B cell (primary cell): ENCODE measurements at regions not wholly inside any gene's neighbourhood (a gene's known extent, or its start where the extent isn't known, plus 50 kb on each side); places are given as distances from the start of the nearest gene placed in this dataset.

ENCODE experiments used
- ATAC-seq: fragments of 200-7000 bp; cut with Tn5 transposase; one replicate; pipeline ENCODE4 v1.10.0; 2021; ENCODE audit warnings: low read depth, mild to moderate bottlenecking, moderate number of reproducible peaks, moderate library complexity
- CTCF ChIA-PET: fragments of 350-600 bp; sonication (Branson Sonifier 250); formaldehyde crosslinking; loops from one replicate; lab custom pipeline; 2021; ENCODE audit warnings: antibody characterized with exemption, inconsistent platforms; lab: Charles Lee
- POLR2A ChIA-PET: fragments of 350-600 bp; sonication (Branson Sonifier 250); formaldehyde crosslinking; loops from one replicate; lab custom pipeline; 2021; ENCODE audit warnings: antibody characterized with exemption; lab: Charles Lee
- DNase-seq: peaks from one replicate; pipeline ENCODE4 v3.0.0; 2013
- H2AFZ ChIP-seq: 2 replicates; pipeline ENCODE4 v1.6.1; 2012; ENCODE audit warnings: mild to moderate bottlenecking, low read depth, low read length; ENCODE audit not compliant: insufficient read depth, poor library complexity, severe bottlenecking
- H3K27ac ChIP-seq, 2 donors: 1 replicate in 1 of 2; 2 replicates in 1 of 2; pipeline ENCODE4 v1.5.1; 2012 to 2013; ENCODE audit warnings: low read length in 2 of 2, mild to moderate bottlenecking in 2 of 2, moderate library complexity in 1 of 2
- H3K27me3 ChIP-seq, 4 experiments: fragments of 200-600 bp in 1 of 4; sonication (generic) in 1 of 4; replicated peaks in 1 of 4; 1 replicate in 2 of 4; 2 replicates in 2 of 4; pipeline versions ENCODE4 v1.6.1 to v1.7.0; 2013 to 2016; ENCODE audit warnings: low read length in 3 of 4, mild to moderate bottlenecking in 2 of 4, mixed read lengths in 1 of 4, moderate library complexity in 1 of 4; ENCODE audit not compliant: insufficient read depth in 4 of 4, control insufficient read depth in 3 of 4; ENCODE audit errors: control extremely low read depth in 1 of 4
- H3K36me3 ChIP-seq, 2 experiments: replicated peaks in 1 of 2; 1 replicate in 1 of 2; 2 replicates in 1 of 2; pipeline versions ENCODE4 v1.6.1 to v1.7.1; 2013; ENCODE audit warnings: low read length in 1 of 2; ENCODE audit not compliant: insufficient read depth in 2 of 2, control insufficient read depth in 1 of 2; ENCODE audit errors: control extremely low read depth in 1 of 2, extremely low read depth in 1 of 2
- H3K4me1 ChIP-seq, 2 donors: fragments of 200-600 bp in 1 of 2; sonication (generic) in 1 of 2; 1 replicate in 1 of 2; 2 replicates in 1 of 2; pipeline versions ENCODE4 v1.5.1 to v1.6.1; 2013 to 2017; ENCODE audit warnings: low read length in 2 of 2; ENCODE audit not compliant: control insufficient read depth in 2 of 2, insufficient read depth in 2 of 2
- H3K4me2 ChIP-seq: replicated peaks from 2 replicates; pipeline ENCODE3; 2012; ENCODE audit warnings: mild to moderate bottlenecking, low read depth, low read length; ENCODE audit not compliant: poor library complexity, severe bottlenecking
- H3K4me3 ChIP-seq, 5 experiments: fragments of 200-600 bp in 1 of 5; sonication (generic) in 1 of 5; 1 replicate in 3 of 5; 2 replicates in 2 of 5; pipeline versions ENCODE4 v1.5.1 to v1.7.0; 2011 to 2016; ENCODE audit warnings: low read length in 4 of 5, mild to moderate bottlenecking in 4 of 5, low read depth in 2 of 5, control low read depth in 1 of 5, moderate library complexity in 1 of 5; ENCODE audit not compliant: insufficient read depth in 1 of 5; ENCODE audit errors: control extremely low read depth in 1 of 5, extremely low read depth in 1 of 5
- H3K79me2 ChIP-seq: fragments of 200-600 bp; sonication (generic); one replicate; pipeline ENCODE4 v1.6.0; 2016; ENCODE audit warnings: low read length; ENCODE audit not compliant: control insufficient read depth, insufficient read depth
- H3K9ac ChIP-seq: fragments of 200-600 bp; sonication (generic); 2 replicates; pipeline ENCODE4 v1.6.1; 2017; ENCODE audit warnings: mild to moderate bottlenecking, low read length, moderate library complexity
- H3K9me3 ChIP-seq, 3 donors: one replicate each; pipeline versions ENCODE4 v1.6.1 to v1.7.1; 2013; ENCODE audit warnings: low read length in 2 of 3; ENCODE audit not compliant: control insufficient read depth in 2 of 3, insufficient read depth in 1 of 3; ENCODE audit errors: control extremely low read depth in 1 of 3
- H4K20me1 ChIP-seq: 2 replicates; pipeline ENCODE4 v1.6.0; 2012; ENCODE audit warnings: mild to moderate bottlenecking, low read length; ENCODE audit not compliant: insufficient read depth, control insufficient read depth, poor library complexity, severe bottlenecking
- H3K27ac Mint-ChIP-seq: one replicate; pipeline ENCODE4 v1.8.0; 2021; ENCODE audit warnings: mixed read lengths
- H3K27me3 Mint-ChIP-seq: one replicate; pipeline ENCODE4 v1.8.0; 2021; ENCODE audit warnings: mixed read lengths
- H3K4me1 Mint-ChIP-seq: one replicate; pipeline ENCODE4 v1.8.0; 2021; ENCODE audit warnings: mixed read lengths
- H3K4me3 Mint-ChIP-seq: one replicate; pipeline ENCODE4 v1.8.0; 2021; ENCODE audit warnings: mixed read lengths
- H3K9me3 Mint-ChIP-seq: one replicate; pipeline ENCODE4 v1.8.0; 2022; ENCODE audit warnings: mixed read lengths; ENCODE audit not compliant: insufficient read depth
- EZH2 ChIP-seq: IDR thresholded peaks from 2 replicates; pipeline ENCODE4 v1.6.1; 2012; ENCODE audit warnings: borderline replicate concordance, low read depth, mild to moderate bottlenecking, moderate library complexity, low read length; ENCODE audit not compliant: insufficient read depth, poor library complexity, severe bottlenecking
- WGBS: methylation state at CpG from one replicate; pipeline ENCODE4 v1.1.5; 2013; ENCODE audit warnings: missing lambda C conversion rate; ENCODE audit not compliant: insufficient coverage; 5-methylcytosine and 5-hydroxymethylcytosine counted together
- intact Hi-C: fragments of 100-400 bp; cut with micrococcal nuclease; formaldehyde crosslinking; loops from one replicate; pipeline ENCODE4 v1.10.0; 2022
- TF ChIP-seq, protein P1 (sequence below): fragments of 200-600 bp; IDR thresholded peaks from one replicate; pipeline ENCODE4 v1.8.0; 2022; ENCODE audit warnings: antibody characterized with exemption, mild to moderate bottlenecking

DNA sequence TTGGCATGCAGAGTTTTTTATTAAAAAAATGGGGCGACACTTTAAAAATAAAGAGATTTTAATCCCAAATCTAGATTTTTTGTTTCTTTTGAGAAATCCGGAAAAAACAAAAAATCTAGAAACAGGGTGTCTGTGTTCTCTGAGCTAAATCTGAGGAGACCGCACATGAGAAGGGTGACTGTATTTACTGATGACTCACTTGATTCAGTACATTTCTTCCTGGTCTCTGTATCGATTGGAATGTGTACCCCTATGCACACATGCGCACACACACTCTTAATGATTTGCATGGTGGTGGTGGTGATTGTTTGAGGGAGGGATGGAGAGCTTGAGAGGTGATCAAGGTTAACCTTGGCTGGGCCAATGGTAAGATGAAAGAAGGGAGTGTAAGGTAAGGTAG is 443.1 kb upstream of the THRB start:
- Histone ChIP-seq H4K20me1 (no peaks in the 10 kb centered on the region), H3K4me2 (no peak overlapping the region), H3K9me3 (peaks cover 0 to 3% (median 0%) of the 10 kb centered on the region in 3 donors), H3K4me3 (no peak overlapping the region), H3K9ac (no peak overlapping the region), H3K79me2 (no peaks in the 10 kb centered on the region), H3K36me3 (no peaks in the 10 kb centered on the region), H3K4me1 (no peaks in the 10 kb centered on the region), H3K27ac (no peak overlapping the region), H2AFZ (no peak overlapping the region), H3K27me3 (no peaks in the 10 kb centered on the region)
- Mint-ChIP-seq H3K27ac (no peak overlapping the region), H3K4me1 (no peaks in the 10 kb centered on the region), H3K4me3 (no peak overlapping the region), H3K27me3 (no peaks in the 10 kb centered on the region), H3K9me3 (no peaks in the 10 kb centered on the region)
- intact Hi-C loops: no loop called here
- CTCF ChIA-PET: no interaction called here
- DNase-seq: no peak
- POLR2A ChIA-PET: no interaction called here
- ATAC-seq: no peak
- TF ChIP-seq, protein P1, sequence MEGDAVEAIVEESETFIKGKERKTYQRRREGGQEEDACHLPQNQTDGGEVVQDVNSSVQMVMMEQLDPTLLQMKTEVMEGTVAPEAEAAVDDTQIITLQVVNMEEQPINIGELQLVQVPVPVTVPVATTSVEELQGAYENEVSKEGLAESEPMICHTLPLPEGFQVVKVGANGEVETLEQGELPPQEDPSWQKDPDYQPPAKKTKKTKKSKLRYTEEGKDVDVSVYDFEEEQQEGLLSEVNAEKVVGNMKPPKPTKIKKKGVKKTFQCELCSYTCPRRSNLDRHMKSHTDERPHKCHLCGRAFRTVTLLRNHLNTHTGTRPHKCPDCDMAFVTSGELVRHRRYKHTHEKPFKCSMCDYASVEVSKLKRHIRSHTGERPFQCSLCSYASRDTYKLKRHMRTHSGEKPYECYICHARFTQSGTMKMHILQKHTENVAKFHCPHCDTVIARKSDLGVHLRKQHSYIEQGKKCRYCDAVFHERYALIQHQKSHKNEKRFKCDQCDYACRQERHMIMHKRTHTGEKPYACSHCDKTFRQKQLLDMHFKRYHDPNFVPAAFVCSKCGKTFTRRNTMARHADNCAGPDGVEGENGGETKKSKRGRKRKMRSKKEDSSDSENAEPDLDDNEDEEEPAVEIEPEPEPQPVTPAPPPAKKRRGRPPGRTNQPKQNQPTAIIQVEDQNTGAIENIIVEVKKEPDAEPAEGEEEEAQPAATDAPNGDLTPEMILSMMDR: no peak
- no peak for TF ChIP-seq EZH2
- WGBS: 60% methylated on average over 1 of the region's 5 CpGs

DNA sequence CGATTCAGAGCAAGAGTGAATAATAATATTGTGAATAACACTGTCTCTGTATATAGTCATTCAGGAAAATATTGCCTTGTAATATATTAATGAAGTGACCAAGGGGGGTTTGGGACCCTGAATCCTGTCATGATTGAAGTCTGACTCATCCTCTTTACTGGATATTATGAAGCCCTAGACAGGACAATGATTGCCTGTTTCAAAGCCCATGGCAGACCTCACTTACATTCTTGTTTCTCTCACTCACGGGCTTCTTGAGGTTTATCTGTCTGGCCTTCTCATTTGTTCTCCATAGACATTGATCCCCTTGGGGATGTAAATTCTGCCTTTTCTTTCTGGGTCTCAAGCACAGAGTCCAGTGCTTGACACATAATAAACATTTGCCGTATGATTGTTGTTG is 449.3 kb upstream of the THRB start:
- CTCF ChIA-PET: no interaction called here
- H3K4me1 Mint-ChIP-seq: no peaks in the 10 kb centered on the region
- intact Hi-C loops: no loop called here
- POLR2A ChIA-PET: no interaction called here
- no peaks in the 10 kb centered on the region for H3K79me2 ChIP-seq
- H3K9ac ChIP-seq: no peak overlapping the region
- H3K27ac ChIP-seq: no peak overlapping the region
- H3K27me3 ChIP-seq: no peaks in the 10 kb centered on the region
- H3K36me3 ChIP-seq: no peaks in the 10 kb centered on the region
- H3K4me1 ChIP-seq: no peaks in the 10 kb centered on the region
- H2AFZ ChIP-seq: no peak overlapping the region
- DNase-seq (no peak), ATAC-seq (no peak)
- H3K4me3 Mint-ChIP-seq: no peak overlapping the region
- H3K4me3 ChIP-seq: no peak overlapping the region
- no peaks in the 10 kb centered on the region for H3K9me3 Mint-ChIP-seq
- H3K27ac Mint-ChIP-seq: no peak overlapping the region
- H3K4me2 ChIP-seq: no peak overlapping the region
- H3K9me3 ChIP-seq: peaks cover 0 to 3% (median 0%) of the 10 kb centered on the region in 3 donors
- no CpG with 5 or more reads among the region's 3 CpGs for WGBS
- no peaks in the 10 kb centered on the region for H4K20me1 ChIP-seq
- TF ChIP-seq, protein P1: no peak
- TF ChIP-seq EZH2: no peak
- H3K27me3 Mint-ChIP-seq: no peaks in the 10 kb centered on the region
